HG02943 (cell line): ENCODE measurements at regions not wholly inside any gene's neighbourhood (a gene's known extent, or its start where the extent isn't known, plus 50 kb on each side); places are given as distances from the start of the nearest gene placed in this dataset.

Experiments
- ATAC-seq: cut with Tn5 transposase; IDR thresholded peaks from one replicate; pipeline ENCODE4 v1.9.1; 2021; ENCODE audit warnings: mild to moderate bottlenecking, low read depth, moderate library complexity; ENCODE audit not compliant: unreplicated experiment

- ATAC-seq: no peak
Observed at GRCh38 chrX:68931345-68931744, 102.5 kb downstream of the EFNB1 start.

- ATAC-seq: no peak
Observed at GRCh38 chrX:68930542-68931317, 101.9 kb downstream of the EFNB1 start.

GRCh38 chrX:68929332-68930150 lies 100.7 kb downstream of the EFNB1 start:
- no peak for ATAC-seq

GRCh38 chrX:68928401-68928800 lies 99.6 kb downstream of the EFNB1 start:
- no peak for ATAC-seq

- ATAC-seq: no peak
Observed at GRCh38 chrX:68927178-68927577, 98.4 kb downstream of the EFNB1 start.

- no peak for ATAC-seq
Observed at GRCh38 chrX:68923147-68923546, 94.3 kb downstream of the EFNB1 start.

GRCh38 chrX:68922013-68922412 lies 93.2 kb downstream of the EFNB1 start:
- ATAC-seq: no peak

- ATAC-seq: no peak
Observed at GRCh38 chrX:68920561-68920960, 91.7 kb downstream of the EFNB1 start.

- no peak for ATAC-seq
Observed at GRCh38 chrX:68919707-68920106, 90.9 kb downstream of the EFNB1 start.

GRCh38 chrX:68918202-68918601 lies 89.4 kb downstream of the EFNB1 start:
- ATAC-seq: no peak

- ATAC-seq: no peak
Observed at GRCh38 chrX:68917799-68918198, 89.0 kb downstream of the EFNB1 start.

- ATAC-seq: no peak
Observed at GRCh38 chrX:68916891-68917290, 88.1 kb downstream of the EFNB1 start.

- ATAC-seq: peak; percentile 84
Observed at GRCh38 chrX:68915778-68916177, 87.0 kb downstream of the EFNB1 start.

- ATAC-seq: no peak
Observed at GRCh38 chrX:68914479-68914946, 85.7 kb downstream of the EFNB1 start.

GRCh38 chrX:68913249-68913547 lies 84.4 kb downstream of the EFNB1 start:
- ATAC-seq: no peak

GRCh38 chrX:68912113-68912512 lies 83.3 kb downstream of the EFNB1 start:
- ATAC-seq: no peak

- no peak for ATAC-seq
Observed at GRCh38 chrX:68910731-68911428, 82.1 kb downstream of the EFNB1 start.

- ATAC-seq: no peak
Observed at GRCh38 chrX:68909945-68910344, 81.1 kb downstream of the EFNB1 start.

- ATAC-seq: no peak
Observed at GRCh38 chrX:68908071-68908470, 79.2 kb downstream of the EFNB1 start.

GRCh38 chrX:68902706-68903504 lies 74.1 kb downstream of the EFNB1 start:
- no peak for ATAC-seq
